ENCODE measurements at regions not wholly inside any gene's neighbourhood (a gene's known extent, or its start where the extent isn't known, plus 50 kb on each side); places are given as distances from the start of the nearest gene placed in this dataset.
"Not testable (repeated sequence)": the region's sequence is repeated elsewhere in the genome, so short reads cannot be mapped to it uniquely, and the experiment has no call there.

DNA sequence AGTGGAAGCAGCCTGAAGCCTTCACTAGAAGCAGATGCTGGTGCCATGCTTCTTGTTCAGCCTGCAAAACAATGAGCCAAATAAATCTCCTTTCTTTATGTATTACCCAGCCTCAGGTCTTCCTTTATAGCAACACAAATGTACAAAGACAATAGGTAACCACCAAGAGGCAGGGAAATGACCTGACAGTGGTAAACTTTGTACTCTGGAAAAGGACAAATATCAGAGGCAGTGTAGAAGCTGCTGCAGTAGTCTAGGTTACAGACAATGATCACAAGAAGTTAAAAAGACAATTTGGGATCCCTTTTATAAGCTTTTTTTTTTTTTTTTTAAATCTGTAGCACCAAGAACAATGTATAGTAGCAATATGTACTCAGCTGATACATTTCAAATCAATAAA lies 76.7 kb upstream of the POMZP3 start:
- TF ChIP-seq, protein P1, sequence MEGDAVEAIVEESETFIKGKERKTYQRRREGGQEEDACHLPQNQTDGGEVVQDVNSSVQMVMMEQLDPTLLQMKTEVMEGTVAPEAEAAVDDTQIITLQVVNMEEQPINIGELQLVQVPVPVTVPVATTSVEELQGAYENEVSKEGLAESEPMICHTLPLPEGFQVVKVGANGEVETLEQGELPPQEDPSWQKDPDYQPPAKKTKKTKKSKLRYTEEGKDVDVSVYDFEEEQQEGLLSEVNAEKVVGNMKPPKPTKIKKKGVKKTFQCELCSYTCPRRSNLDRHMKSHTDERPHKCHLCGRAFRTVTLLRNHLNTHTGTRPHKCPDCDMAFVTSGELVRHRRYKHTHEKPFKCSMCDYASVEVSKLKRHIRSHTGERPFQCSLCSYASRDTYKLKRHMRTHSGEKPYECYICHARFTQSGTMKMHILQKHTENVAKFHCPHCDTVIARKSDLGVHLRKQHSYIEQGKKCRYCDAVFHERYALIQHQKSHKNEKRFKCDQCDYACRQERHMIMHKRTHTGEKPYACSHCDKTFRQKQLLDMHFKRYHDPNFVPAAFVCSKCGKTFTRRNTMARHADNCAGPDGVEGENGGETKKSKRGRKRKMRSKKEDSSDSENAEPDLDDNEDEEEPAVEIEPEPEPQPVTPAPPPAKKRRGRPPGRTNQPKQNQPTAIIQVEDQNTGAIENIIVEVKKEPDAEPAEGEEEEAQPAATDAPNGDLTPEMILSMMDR (IDR thresholded peaks at IDR 0.05) = not testable (repeated sequence)
- not testable (repeated sequence) for TF ChIP-seq POLR2A (IDR thresholded peaks at IDR 0.05)

Measured in right lobe of liver (tissue), 4 donors.